ENCODE measurements at regions not wholly inside any gene's neighbourhood (a gene's known extent, or its start where the extent isn't known, plus 50 kb on each side); places are given as distances from the start of the nearest gene placed in this dataset.
"Not testable (repeated sequence)": the region's sequence is repeated elsewhere in the genome, so short reads cannot be mapped to it uniquely, and the experiment has no call there.

- TF ChIP-seq CTCF (IDR thresholded peaks at IDR 0.05) (no peak), EP300 (IDR thresholded peaks at IDR 0.05) (no peak), POLR2A (IDR thresholded peaks at IDR 0.05) (no peak), POLR2AphosphoS5 (IDR thresholded peaks at IDR 0.05) (no peak)
- Histone ChIP-seq H3K36me3 (no peaks in the 10 kb centered on the region), H3K27me3 (no peaks in the 10 kb centered on the region), H3K9me3 (no peaks in the 10 kb centered on the region), H3K4me3 (no peak overlapping the region), H3K4me1 (no peaks in the 10 kb centered on the region), H3K27ac (no peak overlapping the region)
- 67 to 100% (median 90%) methylated on average over 2 of the region's 2 CpGs for WGBS, 5 donors
- no peak for DNase-seq
- intact Hi-C loops (cut with DNase I; ENCODE audit: low total_unique reads) = no loop called here
Measured at GRCh38 chr2:44071454-44072046, 75.8 kb upstream of the LRPPRC start.

GRCh38 chr2:44073667-44074066 lies 77.9 kb upstream of the LRPPRC start:
- 88 to 93% (median 90%) methylated on average over 3 of the region's 3 CpGs for WGBS, 5 donors
- H3K4me3 ChIP-seq; H3K36me3 ChIP-seq; H3K27me3 ChIP-seq; DNase-seq; H3K9me3 ChIP-seq; H3K4me1 ChIP-seq; H3K27ac ChIP-seq; intact Hi-C loops (cut with DNase I; ENCODE audit: low total_unique reads): not testable (repeated sequence)

GRCh38 chr2:44074795-44075194 lies 79.0 kb upstream of the LRPPRC start:
- H3K4me1 ChIP-seq; DNase-seq; H3K9me3 ChIP-seq; H3K27me3 ChIP-seq; intact Hi-C loops (cut with DNase I; ENCODE audit: low total_unique reads); H3K4me3 ChIP-seq; H3K36me3 ChIP-seq; H3K27ac ChIP-seq: not testable (repeated sequence)
- WGBS, 5 donors = 88 to 94% (median 90%) methylated on average over 10 of the region's 10 CpGs

GRCh38 chr2:44075541-44075940 lies 79.8 kb upstream of the LRPPRC start:
- Histone ChIP-seq H3K4me1 (no peaks in the 10 kb centered on the region), H3K9me3 (no peaks in the 10 kb centered on the region), H3K27me3 (no peaks in the 10 kb centered on the region), H3K36me3 (no peaks in the 10 kb centered on the region), H3K27ac (no peak overlapping the region), H3K4me3 (no peak overlapping the region)
- intact Hi-C loops (cut with DNase I; ENCODE audit: low total_unique reads) = no loop called here
- no peak for DNase-seq
- TF ChIP-seq POLR2A (IDR thresholded peaks at IDR 0.05) (no peak), EP300 (IDR thresholded peaks at IDR 0.05) (no peak), POLR2AphosphoS5 (IDR thresholded peaks at IDR 0.05) (no peak)
- WGBS, 5 donors = 87 to 92% (median 89%) methylated on average over 6 of the region's 6 CpGs

- 78 to 95% (median 90%) methylated on average over 4 of the region's 4 CpGs for WGBS, 5 donors
- intact Hi-C loops (cut with DNase I; ENCODE audit: low total_unique reads) = no loop called here
- no peak for DNase-seq
- no peaks in the 10 kb centered on the region for H3K4me1 ChIP-seq
- no peaks in the 10 kb centered on the region for H3K9me3 ChIP-seq
- H3K27ac ChIP-seq = no peak overlapping the region
- TF ChIP-seq EP300 (IDR thresholded peaks at IDR 0.05) = no peak
- no peak for TF ChIP-seq CTCF (IDR thresholded peaks at IDR 0.05)
- no peak for TF ChIP-seq POLR2A (IDR thresholded peaks at IDR 0.05)
- no peak for TF ChIP-seq POLR2AphosphoS5 (IDR thresholded peaks at IDR 0.05)
- H3K36me3 ChIP-seq = no peaks in the 10 kb centered on the region
- no peaks in the 10 kb centered on the region for H3K27me3 ChIP-seq
- no peak overlapping the region for H3K4me3 ChIP-seq
Measured at GRCh38 chr2:44077942-44078511, 82.2 kb upstream of the LRPPRC start.

- intact Hi-C loops (cut with DNase I; ENCODE audit: low total_unique reads) = no loop called here
- Histone ChIP-seq H3K9me3 (no peaks in the 10 kb centered on the region), H3K27ac (no peak overlapping the region), H3K4me3 (no peak overlapping the region), H3K4me1 (no peaks in the 10 kb centered on the region), H3K36me3 (no peaks in the 10 kb centered on the region), H3K27me3 (no peaks in the 10 kb centered on the region)
- TF ChIP-seq POLR2AphosphoS5 (IDR thresholded peaks at IDR 0.05) (no peak), EP300 (IDR thresholded peaks at IDR 0.05) (no peak), POLR2A (IDR thresholded peaks at IDR 0.05) (no peak)
- DNase-seq = no peak
- 73 to 92% (median 84%) methylated on average over 3 of the region's 3 CpGs for WGBS, 5 donors
Measured at GRCh38 chr2:44079686-44080085, 83.9 kb upstream of the LRPPRC start.

All from stomach (tissue), 8 donors.